HG03060 (cell line): ENCODE measurements at regions not wholly inside any gene's neighbourhood (a gene's known extent, or its start where the extent isn't known, plus 50 kb on each side); places are given as distances from the start of the nearest gene placed in this dataset.

Source experiments
- ATAC-seq: cut with Tn5 transposase; IDR thresholded peaks from one replicate; pipeline ENCODE4 v1.9.1; 2021; ENCODE audit warnings: low read depth, moderate number of reproducible peaks; ENCODE audit not compliant: unreplicated experiment

GRCh38 chr7:155360495-155361345 lies 63.0 kb downstream of the INSIG1 start:
- ATAC-seq: no peak

- no peak for ATAC-seq
Observed at GRCh38 chr7:155361346-155361680, 63.6 kb downstream of the INSIG1 start.

DNA sequence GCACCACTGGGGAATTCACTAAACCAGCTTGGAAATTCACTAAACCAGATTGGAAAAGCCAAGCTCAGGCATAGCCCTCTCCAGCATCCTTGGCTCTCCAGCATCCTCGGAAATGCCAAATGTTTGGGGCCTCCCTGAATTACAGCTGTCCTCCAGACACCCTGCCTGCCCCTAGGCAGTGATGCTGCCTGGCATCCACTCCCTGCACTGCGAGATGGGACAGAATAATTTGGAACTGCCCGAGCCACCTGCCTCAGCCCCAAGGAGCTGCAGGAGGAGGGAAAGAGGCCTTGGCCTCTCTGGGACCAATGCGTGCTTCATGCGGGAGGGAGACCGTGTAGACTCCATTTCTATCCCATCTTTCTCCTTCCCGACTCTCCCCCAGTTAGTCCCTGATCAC lies 64.3 kb downstream of the INSIG1 start:
- no peak for ATAC-seq

GRCh38 chr7:155362380-155363145 lies 64.9 kb downstream of the INSIG1 start:
- ATAC-seq: no peak

DNA sequence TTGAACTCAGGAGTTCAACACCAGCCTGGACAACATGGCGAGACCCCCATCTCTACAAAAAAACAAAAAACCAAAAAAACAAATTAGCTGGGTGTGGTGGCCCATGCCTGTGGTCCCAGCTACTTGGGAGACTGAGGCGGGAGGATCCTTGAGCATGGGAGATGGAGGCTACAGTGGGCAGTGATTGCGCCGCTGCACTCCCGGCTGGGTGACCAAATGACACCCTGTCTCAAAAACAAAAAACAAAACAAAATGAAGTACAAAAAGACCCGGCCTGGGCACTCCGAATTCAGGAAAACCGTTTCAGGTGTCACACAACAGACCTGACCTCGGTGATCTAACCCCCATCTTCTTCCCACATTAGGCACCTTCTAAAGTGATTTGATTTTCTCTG lies 65.5 kb downstream of the INSIG1 start:
- no peak for ATAC-seq

- ATAC-seq: no peak
Observed at GRCh38 chr7:155363852-155364600, 66.3 kb downstream of the INSIG1 start.

DNA sequence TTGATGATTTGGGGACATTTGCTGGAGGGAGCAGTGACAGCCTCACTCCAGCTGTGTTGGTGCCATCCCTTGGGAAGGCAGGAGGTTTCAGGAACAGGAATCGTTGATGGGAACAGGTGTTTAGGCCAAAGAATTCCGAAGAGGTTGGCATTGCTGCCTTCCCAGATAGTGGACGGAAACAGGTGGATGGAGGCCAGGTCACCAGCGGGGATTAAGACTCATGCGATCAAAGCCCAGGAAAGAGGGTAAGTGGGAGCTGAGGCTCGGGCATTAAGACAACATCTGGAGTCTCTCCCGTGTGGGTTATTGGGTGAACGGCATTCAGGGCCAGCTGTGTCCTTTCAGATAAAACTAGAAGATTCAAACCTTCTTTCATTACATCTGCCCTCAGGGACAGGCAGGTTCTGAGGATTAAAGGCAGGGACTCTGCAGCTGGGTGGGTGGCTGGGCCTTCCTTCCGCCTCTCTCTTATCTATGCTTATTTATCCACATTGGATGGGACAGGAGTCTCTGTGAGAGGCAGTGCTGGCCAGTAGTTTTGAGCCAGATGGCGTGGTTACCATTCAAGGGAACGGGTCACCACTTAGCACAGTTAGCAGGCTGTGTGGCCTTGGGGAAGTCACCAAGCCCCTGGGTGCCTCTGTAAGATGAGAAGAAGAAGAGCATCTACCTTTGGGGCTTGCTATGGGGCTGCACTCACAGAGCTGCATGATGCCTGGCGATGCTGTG lies 67.6 kb downstream of the INSIG1 start:
- no peak for ATAC-seq

DNA sequence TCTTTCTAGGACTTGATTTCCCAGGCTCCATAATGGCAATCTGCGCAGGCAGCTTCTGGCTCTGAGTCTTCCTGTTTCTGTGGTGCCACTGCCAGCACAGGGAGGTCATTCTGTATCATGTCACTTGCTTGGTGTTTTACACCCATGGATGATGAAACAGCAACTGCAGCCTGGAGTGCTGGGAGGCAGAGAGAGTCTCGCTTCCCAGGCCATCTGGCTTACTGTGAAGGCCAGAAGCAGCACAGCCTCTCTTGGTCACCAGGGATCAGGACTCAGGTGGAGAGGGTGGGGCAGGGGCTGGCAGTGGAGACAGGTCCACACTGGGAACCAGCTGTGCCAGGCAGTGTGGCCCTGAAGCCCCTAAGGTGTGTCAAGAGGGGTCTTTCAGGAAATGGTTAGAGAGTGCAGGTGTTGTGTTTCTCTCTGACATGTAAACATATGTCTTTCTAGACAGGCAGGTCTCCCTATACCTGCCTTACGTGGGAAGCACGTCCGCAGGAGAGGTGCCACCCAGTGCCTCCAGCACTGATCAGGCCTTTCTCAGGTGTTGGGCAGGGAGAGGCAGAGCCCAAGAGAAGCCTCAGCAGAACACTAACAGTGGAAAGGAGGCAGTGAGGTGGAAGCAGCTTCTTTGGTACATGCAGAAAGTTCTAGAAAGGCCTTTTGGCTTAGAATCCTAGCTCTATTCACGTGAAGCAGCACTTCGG lies 71.4 kb downstream of the INSIG1 start:
- no peak for ATAC-seq

- ATAC-seq: no peak
Observed at GRCh38 chr7:155369766-155370165, 72.1 kb downstream of the INSIG1 start.

- ATAC-seq: no peak
Observed at GRCh38 chr7:155371331-155371883, 73.7 kb downstream of the INSIG1 start.

- ATAC-seq: no peak
Observed at GRCh38 chr7:155371884-155372781, 74.5 kb downstream of the INSIG1 start.

DNA sequence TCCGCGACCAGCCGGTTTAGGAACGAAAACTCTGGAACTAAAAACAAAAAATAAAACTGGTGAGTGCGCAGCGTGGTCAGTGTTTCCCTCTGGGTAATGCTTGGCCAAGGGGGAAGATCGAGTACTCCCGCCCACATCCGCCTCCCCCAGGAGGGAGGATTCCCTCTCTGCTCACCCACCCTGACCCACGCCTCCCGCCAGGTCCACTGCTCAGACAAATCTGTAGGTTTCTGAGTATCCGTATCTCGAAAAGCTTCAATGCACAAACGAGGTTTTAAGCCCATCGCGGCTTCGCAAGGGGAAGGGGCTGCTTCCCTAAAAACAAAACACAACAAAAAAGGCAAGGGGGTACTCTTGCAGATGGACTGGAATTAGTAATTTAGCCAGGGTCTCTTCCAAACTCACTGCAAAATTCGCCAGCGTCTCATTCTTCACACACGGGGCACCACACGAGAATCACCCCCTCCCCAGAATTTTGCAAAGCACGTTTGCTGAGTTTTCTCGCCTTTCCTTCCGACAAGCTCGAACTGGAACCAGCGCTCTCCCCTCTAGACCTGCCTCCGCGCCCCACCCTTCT lies 75.2 kb downstream of the INSIG1 start:
- ATAC-seq: no peak

GRCh38 chr7:155373359-155374273 lies 75.9 kb downstream of the INSIG1 start:
- no peak for ATAC-seq

DNA sequence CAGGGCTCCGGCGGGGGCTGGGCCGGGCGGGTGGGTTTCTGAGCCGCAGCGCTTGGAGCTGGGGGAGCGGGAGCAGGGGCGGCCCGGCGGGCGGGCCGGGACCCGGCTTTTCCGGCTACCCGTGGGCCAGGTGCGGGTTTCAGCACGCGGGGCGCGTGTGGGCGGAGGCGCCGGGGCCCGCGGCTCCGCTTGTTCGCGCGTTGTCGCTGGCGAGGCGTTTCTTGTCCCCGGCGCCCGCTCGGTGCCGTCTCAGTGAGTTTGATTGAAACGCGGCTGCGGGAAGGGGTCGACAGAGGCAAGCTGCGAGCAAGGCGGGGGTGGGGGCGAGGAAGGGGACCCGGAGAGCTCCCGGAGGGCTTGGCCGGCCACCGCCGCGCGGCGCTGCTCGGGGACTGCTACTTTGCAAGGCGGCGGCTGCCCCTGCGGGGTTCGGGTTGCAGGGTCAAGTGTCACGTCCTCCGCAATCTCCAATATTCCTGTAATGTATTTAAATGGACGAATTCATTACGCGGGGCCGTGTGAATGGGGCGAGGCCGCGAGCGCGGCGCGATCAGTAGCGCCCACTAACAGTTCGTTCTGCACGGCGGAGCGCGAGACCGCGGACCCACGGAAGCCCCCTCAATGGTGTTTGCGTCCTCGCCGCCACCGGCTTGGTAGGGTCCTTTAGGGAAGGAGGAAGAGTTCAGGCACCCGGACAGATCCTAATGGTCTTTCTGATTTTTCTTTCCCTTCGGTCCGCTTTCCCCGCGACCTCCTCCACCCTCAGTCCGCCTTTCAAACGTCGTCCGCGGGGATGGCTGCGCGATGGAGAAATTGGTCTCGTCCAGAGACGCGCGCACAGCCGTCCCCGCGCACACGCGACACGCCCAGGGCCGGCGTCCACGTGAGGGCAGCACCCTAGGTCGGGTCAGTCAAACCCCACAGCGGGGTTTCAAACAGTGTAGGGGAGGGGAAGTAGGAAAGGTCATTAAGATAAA lies 76.9 kb downstream of the INSIG1 start:
- ATAC-seq: no peak

DNA sequence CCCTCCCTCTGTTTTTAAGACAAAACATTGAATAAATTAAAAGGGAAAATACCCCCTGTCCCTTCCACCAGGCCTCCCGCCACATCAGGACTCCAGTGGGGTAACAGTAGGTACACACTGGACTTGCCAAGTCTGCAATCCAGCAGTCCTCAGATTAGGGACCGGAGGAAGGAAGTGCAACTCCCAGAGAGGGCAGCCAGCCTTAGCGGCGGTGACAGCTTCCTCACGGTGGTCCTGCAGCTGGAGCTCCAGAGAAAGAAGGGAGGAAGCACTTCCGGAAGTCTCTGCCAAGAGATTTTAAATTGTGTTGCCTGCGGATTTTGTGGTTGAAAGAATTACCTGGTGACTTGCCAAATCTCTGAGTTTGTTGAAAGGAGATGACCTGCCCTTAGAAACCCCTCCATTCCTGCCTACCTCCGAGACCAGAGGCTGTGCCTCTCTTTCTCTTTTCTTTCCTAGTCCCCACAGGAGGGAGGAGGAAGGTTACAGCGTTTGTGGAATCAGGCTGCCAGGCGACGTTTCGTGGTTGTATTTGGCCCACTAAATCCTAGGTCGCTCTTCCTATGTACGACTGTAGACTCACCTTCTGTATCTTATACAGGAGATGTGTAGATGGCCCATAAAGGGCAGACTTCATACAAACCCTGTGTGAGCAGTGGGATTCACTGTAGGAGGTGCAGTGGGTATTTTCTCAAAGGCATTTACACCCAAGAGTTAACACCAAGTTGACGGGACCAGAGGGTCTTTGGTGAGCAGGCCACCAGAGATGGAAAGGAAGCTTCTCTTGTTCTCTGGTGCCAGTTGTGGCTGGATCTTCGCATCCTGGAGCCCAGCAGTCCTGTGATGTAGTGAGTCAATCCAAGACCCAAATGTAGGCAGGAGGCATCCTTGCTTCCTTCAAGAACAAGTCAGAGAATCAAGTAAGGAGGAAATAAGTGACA lies 77.9 kb downstream of the INSIG1 start:
- ATAC-seq: no peak
